Small intestine (tissue), 7 donors: ENCODE measurements at regions not wholly inside any gene's neighbourhood (a gene's known extent, or its start where the extent isn't known, plus 50 kb on each side); places are given as distances from the start of the nearest gene placed in this dataset.

Source experiments
- DNase-seq, 2 donors: peaks; one replicate each; pipeline versions ENCODE4 v3.0.0 to v3.0.0-alpha.2; 2013
- FAIRE-seq: peaks from 2 replicates; lab custom pipeline; 2012; peaks lifted over from hg19 to GRCh38; lab: Jason Lieb, UNC
- H3K27ac ChIP-seq, 3 donors: one replicate each; pipeline ENCODE4 v1.5.1; 2013; ENCODE audit warnings: low read length in 2 of 3, mild to moderate bottlenecking in 2 of 3, control low read depth in 1 of 3, inconsistent platforms in 1 of 3, low read depth in 1 of 3, moderate library complexity in 1 of 3
- H3K27me3 ChIP-seq, 3 donors: one replicate each; pipeline ENCODE4 v1.6.1; 2013; ENCODE audit warnings: low read length in 3 of 3, inconsistent platforms in 1 of 3; ENCODE audit not compliant: control insufficient read depth in 3 of 3, insufficient read depth in 3 of 3
- H3K36me3 ChIP-seq, 3 donors: one replicate each; pipeline ENCODE4 v1.6.1; 2013; ENCODE audit warnings: low read length in 3 of 3, inconsistent platforms in 1 of 3, low read depth in 1 of 3, mild to moderate bottlenecking in 1 of 3, moderate library complexity in 1 of 3; ENCODE audit not compliant: control insufficient read depth in 3 of 3, insufficient read depth in 2 of 3
- H3K4me1 ChIP-seq, 3 donors: one replicate each; pipeline ENCODE4 v1.6.1; 2013; ENCODE audit warnings: low read length in 2 of 3, inconsistent platforms in 1 of 3, low read depth in 1 of 3, mild to moderate bottlenecking in 1 of 3, moderate library complexity in 1 of 3; ENCODE audit not compliant: control insufficient read depth in 3 of 3, insufficient read depth in 2 of 3
- H3K4me3 ChIP-seq, 3 donors: one replicate each; pipeline ENCODE4 v1.5.1; 2013; ENCODE audit warnings: low read length in 3 of 3, control low read depth in 1 of 3, inconsistent platforms in 1 of 3, low read depth in 1 of 3, mild to moderate bottlenecking in 1 of 3, moderate library complexity in 1 of 3
- H3K9me3 ChIP-seq, 2 donors: one replicate each; pipeline ENCODE4 v1.6.1; 2013; ENCODE audit warnings: low read depth in 1 of 2, low read length in 1 of 2; ENCODE audit not compliant: control insufficient read depth in 2 of 2, insufficient read depth in 1 of 2
- WGBS, 3 donors: extraction: QIAGEN DNeasy Blood & Tissue Kit; methylation state at CpG; one replicate each; pipeline ENCODE4 v1.1.7; 2013; 5-methylcytosine and 5-hydroxymethylcytosine counted together
- donor health status: healthy with polysubstance abuse.
- donor health status: control.
- donor health status: control.
- donor health status: Bipolar disorder and iron deficiency.
- donor health status: healthy.

GRCh38 chr4:188624370-188624769, 485.1 kb downstream of the TRIML1 start:
- H3K36me3 ChIP-seq, result no peaks in the 10 kb centered on the region
- no peaks in the 10 kb centered on the region for H3K4me1 ChIP-seq
- WGBS, 3 donors, result 32 to 41% (median 33%) methylated on average over 4 of the region's 4 CpGs
- no peaks in the 10 kb centered on the region for H3K9me3 ChIP-seq
- no peak overlapping the region for H3K27ac ChIP-seq
- no peaks in the 10 kb centered on the region for H3K27me3 ChIP-seq
- DNase-seq (no peak), FAIRE-seq (no peak)
- no peak overlapping the region for H3K4me3 ChIP-seq

- no peak overlapping the region for H3K4me3 ChIP-seq
- H3K27me3 ChIP-seq, result no peaks in the 10 kb centered on the region
- no peaks in the 10 kb centered on the region for H3K36me3 ChIP-seq
- peaks cover 0 to 14% of the 10 kb centered on the region in 2 donors for H3K9me3 ChIP-seq
- 67 to 77% (median 76%) methylated on average over 1 of the region's 1 CpG for WGBS, 3 donors
- H3K4me1 ChIP-seq, result no peaks in the 10 kb centered on the region
- no peak overlapping the region for H3K27ac ChIP-seq
- DNase-seq, result no peak
- FAIRE-seq, result no peak
Observed at GRCh38 chr4:188627892-188628291, 488.7 kb downstream of the TRIML1 start.

- FAIRE-seq, result no peak
- DNase-seq, result no peak
Observed at GRCh38 chr4:188639479-188640100, 500.3 kb downstream of the TRIML1 start.

GRCh38 chr4:188647820-188648370, 508.7 kb downstream of the TRIML1 start:
- Histone ChIP-seq H3K27ac (no peak overlapping the region), H3K36me3 (no peaks in the 10 kb centered on the region), H3K4me1 (no peaks in the 10 kb centered on the region), H3K27me3 (no peaks in the 10 kb centered on the region), H3K4me3 (no peak overlapping the region), H3K9me3 (no peaks in the 10 kb centered on the region)
- 47 to 62% (median 55%) methylated on average over 2 of the region's 2 CpGs for WGBS, 3 donors
- no peak for DNase-seq
- no peak for FAIRE-seq

More at GRCh38 chr4:188639479-188640100, 500.3 kb downstream of the TRIML1 start:
- WGBS, 3 donors, result 73 to 81% (median 75%) methylated on average over 4 of the region's 4 CpGs
- H3K27me3 ChIP-seq, result no peaks in the 10 kb centered on the region
- no peak overlapping the region for H3K4me3 ChIP-seq
- no peaks in the 10 kb centered on the region for H3K9me3 ChIP-seq
- H3K36me3 ChIP-seq, result no peaks in the 10 kb centered on the region
- H3K4me1 ChIP-seq, result no peaks in the 10 kb centered on the region
- H3K27ac ChIP-seq, result no peak overlapping the region

- no peak for FAIRE-seq
- WGBS, 3 donors, result 72 to 80% (median 75%) methylated on average over 7 of the region's 7 CpGs
- Histone ChIP-seq H3K4me1 (no peaks in the 10 kb centered on the region), H3K27ac (no peak overlapping the region), H3K4me3 (no peak overlapping the region), H3K9me3 (no peaks in the 10 kb centered on the region), H3K27me3 (no peaks in the 10 kb centered on the region), H3K36me3 (no peaks in the 10 kb centered on the region)
- no peak for DNase-seq
Observed at GRCh38 chr4:188649635-188650034, 510.4 kb downstream of the TRIML1 start.

GRCh38 chr4:188650516-188650915, 511.3 kb downstream of the TRIML1 start:
- Histone ChIP-seq H3K9me3 (no peaks in the 10 kb centered on the region), H3K27me3 (no peaks in the 10 kb centered on the region), H3K4me1 (no peaks in the 10 kb centered on the region), H3K4me3 (no peak overlapping the region), H3K36me3 (no peaks in the 10 kb centered on the region), H3K27ac (no peak overlapping the region)
- no peak for FAIRE-seq
- no peak for DNase-seq
- WGBS, 3 donors, result 54 to 70% (median 59%) methylated on average over 4 of the region's 4 CpGs

GRCh38 chr4:188657365-188657764, 518.1 kb downstream of the TRIML1 start:
- Histone ChIP-seq H3K27ac (no peak overlapping the region), H3K36me3 (no peaks in the 10 kb centered on the region), H3K9me3 (no peaks in the 10 kb centered on the region), H3K27me3 (no peaks in the 10 kb centered on the region), H3K4me1 (no peaks in the 10 kb centered on the region), H3K4me3 (no peak overlapping the region)
- WGBS, 3 donors, result 72 to 76% (median 73%) methylated on average over 5 of the region's 5 CpGs
- DNase-seq (no peak), FAIRE-seq (no peak)

GRCh38 chr4:188658958-188659522, 519.8 kb downstream of the TRIML1 start:
- WGBS, 3 donors, result 86 to 92% (median 90%) methylated on average over 48 of the region's 48 CpGs
- no peaks in the 10 kb centered on the region for H3K4me1 ChIP-seq
- H3K9me3 ChIP-seq, result peaks cover 0 to 3% of the 10 kb centered on the region in 2 donors
- no peak for FAIRE-seq
- H3K27ac ChIP-seq, result no peak overlapping the region
- H3K27me3 ChIP-seq, result no peaks in the 10 kb centered on the region
- no peaks in the 10 kb centered on the region for H3K36me3 ChIP-seq
- H3K4me3 ChIP-seq, result no peak overlapping the region
- DNase-seq, result no peak
